ENCODE measurements at regions not wholly inside any gene's neighbourhood (a gene's known extent, or its start where the extent isn't known, plus 50 kb on each side); places are given as distances from the start of the nearest gene placed in this dataset.

DNA sequence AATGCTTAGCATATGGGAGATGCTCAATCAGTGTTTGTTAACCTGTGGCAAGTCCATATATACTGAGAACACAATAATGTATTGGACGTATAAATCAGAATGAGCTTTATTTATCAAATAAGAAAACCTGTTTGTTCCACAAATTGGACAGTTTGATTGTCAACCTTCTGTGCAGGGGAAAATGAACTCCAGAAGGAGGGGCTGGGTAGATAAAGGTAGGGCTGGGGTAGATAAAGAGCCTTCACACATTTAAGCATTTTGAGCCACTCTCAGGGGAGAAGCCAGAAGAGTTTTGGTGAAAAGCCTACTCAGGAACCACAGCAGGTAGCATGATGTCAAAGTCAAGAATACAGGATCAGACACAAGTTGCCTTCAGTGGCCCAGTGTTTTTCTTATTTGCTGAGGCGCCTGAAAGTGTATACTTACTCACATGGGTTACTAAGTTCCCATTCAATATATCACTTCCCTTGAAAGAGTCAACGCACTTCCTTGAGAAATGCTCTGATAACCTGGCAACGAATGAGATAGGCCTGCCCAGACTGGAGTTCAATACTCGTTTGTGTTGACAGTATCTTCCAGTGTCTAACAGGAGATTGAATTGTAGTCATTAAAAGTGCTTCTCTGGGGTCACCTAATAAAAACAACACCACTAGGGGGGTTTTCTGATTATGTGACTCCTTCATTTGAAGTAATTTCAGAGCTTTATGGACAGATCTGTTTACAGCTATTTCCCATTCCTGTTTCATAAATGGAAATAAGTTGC, 263.9 kb upstream of the CITED2 start:
- DNase-seq: no peak

DNA sequence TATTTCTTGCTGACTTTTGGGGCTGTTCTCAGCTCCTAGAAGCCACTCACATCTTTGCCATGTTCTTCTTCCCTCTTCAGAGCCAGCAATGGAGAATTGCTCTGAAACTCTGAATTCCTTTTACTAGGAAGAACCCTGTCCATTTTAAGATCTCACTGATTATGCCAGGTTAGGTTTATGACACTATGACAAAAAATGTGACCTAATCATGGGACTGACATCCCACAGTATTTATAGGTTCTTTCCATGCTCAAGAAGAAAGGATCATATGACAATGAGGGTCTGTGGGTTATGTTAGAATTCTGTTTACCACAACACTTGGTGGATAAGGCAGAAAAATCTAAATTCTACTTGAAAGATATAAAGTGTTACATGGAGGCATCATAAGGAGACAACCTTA, 263.3 kb upstream of the CITED2 start:
- no peak overlapping the region for H3K27ac ChIP-seq (ENCODE audit: low read length, poor library complexity, severe bottlenecking)
- H3K4me2 ChIP-seq (ENCODE audit: low read length, poor library complexity, severe bottlenecking): no peak overlapping the region
- no peak overlapping the region for H3K4me3 ChIP-seq (ENCODE audit: insufficient read depth in 1 of 2, low read depth in 1 of 2, low read length in 2 of 2)
- H3K9me3 ChIP-seq (ENCODE audit: control insufficient read depth, low read length): no peaks in the 10 kb centered on the region
- no peaks in the 10 kb centered on the region for H3K79me1 ChIP-seq (replicated peaks; ENCODE audit: low read length, poor library complexity, severe bottlenecking)
- H3K9ac ChIP-seq (ENCODE audit: low read length): no peak overlapping the region
- no peak overlapping the region for H2BK12ac ChIP-seq (ENCODE audit: low read length in 2 of 2)
- no peak overlapping the region for H2BK5ac ChIP-seq (ENCODE audit: low read depth, low read length, poor library complexity, severe bottlenecking)
- no peak overlapping the region for H4K91ac ChIP-seq (ENCODE audit: low read length)
- no peak overlapping the region for H2AK5ac ChIP-seq (ENCODE audit: low read length, severe bottlenecking)
- no peak overlapping the region for H2BK15ac ChIP-seq (ENCODE audit: low read depth, poor library complexity, severe bottlenecking)
- no peak overlapping the region for H3K23ac ChIP-seq (ENCODE audit: low read length in 2 of 2)
- H3K27me3 ChIP-seq (ENCODE audit: control insufficient read depth in 1 of 2, insufficient read depth in 1 of 2, low read length in 2 of 2): no peaks in the 10 kb centered on the region
- no peak overlapping the region for H2AFZ ChIP-seq (ENCODE audit: low read depth, low read length)
- H3K4ac ChIP-seq (ENCODE audit: low read depth in 1 of 2, low read length in 2 of 2): no peak overlapping the region
- H3K4me1 ChIP-seq (ENCODE audit: control insufficient read depth, insufficient read depth, low read depth, low read length): no peaks in the 10 kb centered on the region
- H2BK120ac ChIP-seq (ENCODE audit: low read depth, low read length): no peak overlapping the region
- H3K36me3 ChIP-seq (ENCODE audit: control insufficient read depth in 1 of 2, insufficient read depth in 2 of 2, low read depth in 1 of 2, low read length in 2 of 2): no peaks in the 10 kb centered on the region
- no peak overlapping the region for H4K8ac ChIP-seq (ENCODE audit: low read length)
- no peak overlapping the region for H3K18ac ChIP-seq (ENCODE audit: low read depth in 1 of 2, low read length in 2 of 2)
- H3K14ac ChIP-seq (ENCODE audit: low read length in 2 of 2): no peak overlapping the region
- DNase-seq: no peak

More for the DNA sequence above, 263.9 kb upstream of the CITED2 start:
- H4K91ac ChIP-seq (ENCODE audit: low read length): no peak overlapping the region
- WGBS: 91% methylated on average over 4 of the region's 5 CpGs
- H3K27me3 ChIP-seq (ENCODE audit: control insufficient read depth in 1 of 2, insufficient read depth in 1 of 2, low read length in 2 of 2): no peaks in the 10 kb centered on the region
- H3K4me3 ChIP-seq (ENCODE audit: insufficient read depth in 1 of 2, low read depth in 1 of 2, low read length in 2 of 2): no peak overlapping the region
- H3K9ac ChIP-seq (ENCODE audit: low read length): no peak overlapping the region
- H3K18ac ChIP-seq (ENCODE audit: low read depth in 1 of 2, low read length in 2 of 2): no peak overlapping the region
- no peak overlapping the region for H3K14ac ChIP-seq (ENCODE audit: low read length in 2 of 2)
- H2AFZ ChIP-seq (ENCODE audit: low read depth, low read length): no peak overlapping the region
- no peaks in the 10 kb centered on the region for H3K79me1 ChIP-seq (replicated peaks; ENCODE audit: low read length, poor library complexity, severe bottlenecking)
- H2BK15ac ChIP-seq (ENCODE audit: low read depth, poor library complexity, severe bottlenecking): no peak overlapping the region
- no peaks in the 10 kb centered on the region for H3K9me3 ChIP-seq (ENCODE audit: control insufficient read depth, low read length)
- no peak overlapping the region for H2AK5ac ChIP-seq (ENCODE audit: low read length, severe bottlenecking)
- no peaks in the 10 kb centered on the region for H3K36me3 ChIP-seq (ENCODE audit: control insufficient read depth in 1 of 2, insufficient read depth in 2 of 2, low read depth in 1 of 2, low read length in 2 of 2)
- no peak overlapping the region for H3K4me2 ChIP-seq (ENCODE audit: low read length, poor library complexity, severe bottlenecking)
- no peak overlapping the region for H3K27ac ChIP-seq (ENCODE audit: low read length, poor library complexity, severe bottlenecking)
- no peak overlapping the region for H2BK5ac ChIP-seq (ENCODE audit: low read depth, low read length, poor library complexity, severe bottlenecking)
- H4K8ac ChIP-seq (ENCODE audit: low read length): no peak overlapping the region
- no peak overlapping the region for H3K4ac ChIP-seq (ENCODE audit: low read depth in 1 of 2, low read length in 2 of 2)
- no peak overlapping the region for H3K23ac ChIP-seq (ENCODE audit: low read length in 2 of 2)
- H2BK120ac ChIP-seq (ENCODE audit: low read depth, low read length): no peak overlapping the region
- no peaks in the 10 kb centered on the region for H3K4me1 ChIP-seq (ENCODE audit: control insufficient read depth, insufficient read depth, low read depth, low read length)
- no peak overlapping the region for H2BK12ac ChIP-seq (ENCODE audit: low read length in 2 of 2)

DNA sequence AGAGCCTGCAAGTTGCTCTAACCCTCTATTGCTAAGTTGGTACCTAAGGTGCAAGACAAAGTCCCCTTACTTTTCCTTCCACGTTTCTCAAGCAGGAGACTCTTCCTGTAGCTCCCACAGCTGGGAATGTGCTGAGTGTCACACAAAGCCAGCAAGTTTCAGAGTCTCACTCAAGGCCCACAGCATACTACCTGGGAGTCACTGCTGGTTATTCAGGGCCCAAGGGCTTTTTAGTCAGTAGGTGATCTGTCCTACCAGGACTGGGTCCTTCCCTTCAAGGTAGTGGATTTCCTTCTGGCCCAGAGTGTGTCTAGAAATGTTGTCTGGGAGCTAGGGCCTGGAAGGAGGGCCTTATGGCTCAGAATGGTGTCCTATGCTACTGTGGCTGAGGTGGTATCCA, 261.9 kb upstream of the CITED2 start:
- H2BK5ac ChIP-seq (ENCODE audit: low read depth, low read length, poor library complexity, severe bottlenecking): no peak overlapping the region
- no peak overlapping the region for H3K4me2 ChIP-seq (ENCODE audit: low read length, poor library complexity, severe bottlenecking)
- no peak overlapping the region for H2BK15ac ChIP-seq (ENCODE audit: low read depth, poor library complexity, severe bottlenecking)
- H3K4me3 ChIP-seq (ENCODE audit: insufficient read depth in 1 of 2, low read depth in 1 of 2, low read length in 2 of 2): no peak overlapping the region
- H3K9me3 ChIP-seq (ENCODE audit: control insufficient read depth, low read length): no peaks in the 10 kb centered on the region
- H3K27me3 ChIP-seq (ENCODE audit: control insufficient read depth in 1 of 2, insufficient read depth in 1 of 2, low read length in 2 of 2): no peaks in the 10 kb centered on the region
- WGBS: 93% methylated on average over 1 of the region's 1 CpG
- H4K8ac ChIP-seq (ENCODE audit: low read length): no peak overlapping the region
- H3K4ac ChIP-seq (ENCODE audit: low read depth in 1 of 2, low read length in 2 of 2): no peak overlapping the region
- no peak overlapping the region for H2AFZ ChIP-seq (ENCODE audit: low read depth, low read length)
- H4K91ac ChIP-seq (ENCODE audit: low read length): no peak overlapping the region
- peak overlapping the region; percentile 9 to 18 for H2BK12ac ChIP-seq (ENCODE audit: low read length in 2 of 2)
- H3K36me3 ChIP-seq (ENCODE audit: control insufficient read depth in 1 of 2, insufficient read depth in 2 of 2, low read depth in 1 of 2, low read length in 2 of 2): no peaks in the 10 kb centered on the region
- no peak for DNase-seq
- no peak overlapping the region for H3K23ac ChIP-seq (ENCODE audit: low read length in 2 of 2)
- H2BK120ac ChIP-seq (ENCODE audit: low read depth, low read length): no peak overlapping the region
- H3K9ac ChIP-seq (ENCODE audit: low read length): no peak overlapping the region
- no peak overlapping the region for H2AK5ac ChIP-seq (ENCODE audit: low read length, severe bottlenecking)
- no peak overlapping the region for H3K14ac ChIP-seq (ENCODE audit: low read length in 2 of 2)
- H3K4me1 ChIP-seq (ENCODE audit: control insufficient read depth, insufficient read depth, low read depth, low read length): no peaks in the 10 kb centered on the region
- H3K18ac ChIP-seq (ENCODE audit: low read depth in 1 of 2, low read length in 2 of 2): no peak overlapping the region
- H3K27ac ChIP-seq (ENCODE audit: low read length, poor library complexity, severe bottlenecking): no peak overlapping the region
- H3K79me1 ChIP-seq (replicated peaks; ENCODE audit: low read length, poor library complexity, severe bottlenecking): no peaks in the 10 kb centered on the region

DNA sequence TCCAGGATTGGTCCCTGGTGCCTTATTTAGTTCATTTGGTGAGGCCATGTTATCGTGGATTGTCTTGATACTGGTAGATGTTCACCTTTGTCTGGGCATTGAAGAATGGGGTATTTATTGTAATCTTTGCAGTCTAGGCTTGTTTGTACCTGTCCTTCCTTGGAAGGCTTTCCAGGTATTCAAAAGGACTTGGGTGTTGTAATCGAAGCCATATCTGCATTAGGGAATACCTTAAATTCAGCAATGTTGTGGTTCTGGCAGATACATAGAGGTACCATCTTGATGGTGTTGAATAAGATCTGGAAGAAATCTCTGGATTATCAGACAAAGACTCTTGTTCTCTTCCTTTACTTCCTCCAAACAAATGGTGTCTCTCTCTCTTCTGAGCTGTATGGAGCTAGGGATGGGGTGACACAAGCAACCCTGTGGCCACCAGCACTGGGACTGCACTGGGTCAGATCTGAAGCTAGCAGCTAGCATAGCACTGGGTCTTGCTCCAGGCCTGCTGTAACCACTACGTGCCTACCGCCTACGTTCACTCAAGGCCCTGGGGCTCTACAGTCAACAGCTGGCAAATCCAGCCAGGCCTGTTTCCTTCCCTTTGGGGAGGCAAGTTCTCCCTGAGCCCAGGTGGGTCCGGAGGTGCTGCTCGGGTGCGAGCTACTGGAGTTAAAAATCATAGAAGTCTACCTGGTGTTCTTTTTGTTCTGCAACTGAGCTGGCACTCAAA, 261.1 kb upstream of the CITED2 start:
- H3K18ac ChIP-seq (ENCODE audit: low read depth in 1 of 2, low read length in 2 of 2): no peak overlapping the region
- H3K27ac ChIP-seq (ENCODE audit: low read length, poor library complexity, severe bottlenecking): no peak overlapping the region
- H3K9me3 ChIP-seq (ENCODE audit: control insufficient read depth, low read length): no peaks in the 10 kb centered on the region
- no peak overlapping the region for H4K8ac ChIP-seq (ENCODE audit: low read length)
- no peak overlapping the region for H3K14ac ChIP-seq (ENCODE audit: low read length in 2 of 2)
- no peaks in the 10 kb centered on the region for H3K36me3 ChIP-seq (ENCODE audit: control insufficient read depth in 1 of 2, insufficient read depth in 2 of 2, low read depth in 1 of 2, low read length in 2 of 2)
- H3K9ac ChIP-seq (ENCODE audit: low read length): no peak overlapping the region
- H2BK120ac ChIP-seq (ENCODE audit: low read depth, low read length): no peak overlapping the region
- no peaks in the 10 kb centered on the region for H3K27me3 ChIP-seq (ENCODE audit: control insufficient read depth in 1 of 2, insufficient read depth in 1 of 2, low read length in 2 of 2)
- H2BK15ac ChIP-seq (ENCODE audit: low read depth, poor library complexity, severe bottlenecking): no peak overlapping the region
- no peaks in the 10 kb centered on the region for H3K4me1 ChIP-seq (ENCODE audit: control insufficient read depth, insufficient read depth, low read depth, low read length)
- no peak overlapping the region for H2AK5ac ChIP-seq (ENCODE audit: low read length, severe bottlenecking)
- no peak overlapping the region for H3K4me3 ChIP-seq (ENCODE audit: insufficient read depth in 1 of 2, low read depth in 1 of 2, low read length in 2 of 2)
- H4K91ac ChIP-seq (ENCODE audit: low read length): no peak overlapping the region
- no peak for DNase-seq
- WGBS: 98% methylated on average over 8 of the region's 8 CpGs
- H3K79me1 ChIP-seq (replicated peaks; ENCODE audit: low read length, poor library complexity, severe bottlenecking): no peaks in the 10 kb centered on the region
- H3K4me2 ChIP-seq (ENCODE audit: low read length, poor library complexity, severe bottlenecking): no peak overlapping the region
- H2AFZ ChIP-seq (ENCODE audit: low read depth, low read length): no peak overlapping the region
- H2BK12ac ChIP-seq (ENCODE audit: low read length in 2 of 2): no peak overlapping the region
- no peak overlapping the region for H2BK5ac ChIP-seq (ENCODE audit: low read depth, low read length, poor library complexity, severe bottlenecking)
- H3K23ac ChIP-seq (ENCODE audit: low read length in 2 of 2): no peak overlapping the region
- no peak overlapping the region for H3K4ac ChIP-seq (ENCODE audit: low read depth in 1 of 2, low read length in 2 of 2)
